GM12878 (cell line): ENCODE measurements at regions not wholly inside any gene's neighbourhood (a gene's known extent, or its start where the extent isn't known, plus 50 kb on each side); places are given as distances from the start of the nearest gene placed in this dataset.

Experiments used
- BMI1 ChIP-seq: fragments of 450-650 bp; IDR thresholded peaks from 2 replicates; pipeline ENCODE4 v1.6.1; 2016; ENCODE audit warnings: mild to moderate bottlenecking, moderate library complexity, borderline replicate concordance
- CHD1 ChIP-seq: IDR thresholded peaks from 2 replicates; pipeline ENCODE4 v1.6.1; 2012; ENCODE audit warnings: low read depth, low read length, improper control_type of control experiment
- E4F1 ChIP-seq: fragments of 450-650 bp; IDR thresholded peaks from 2 replicates; pipeline ENCODE4 v1.6.1; 2018; ENCODE audit warnings: borderline replicate concordance, mild to moderate bottlenecking; ENCODE audit not compliant: partially characterized antibody
- EP300 ChIP-seq, 2 experiments: fragments of 150-350 bp in 1 of 2; IDR thresholded peaks; 2 replicates each; pipeline ENCODE4 v1.6.1; 2011 to 2012; ENCODE audit warnings: low read depth in 2 of 2, low read length in 2 of 2, borderline replicate concordance in 1 of 2, improper control_type of control experiment in 1 of 2, inconsistent platforms in 1 of 2; ENCODE audit not compliant: control insufficient read depth in 1 of 2
- NR2C1 ChIP-seq: fragments of 450-650 bp; IDR thresholded peaks from 2 replicates; pipeline ENCODE4 v1.6.1; 2017; ENCODE audit warnings: antibody characterized with exemption, mild to moderate bottlenecking, moderate library complexity
- PAX5 ChIP-seq: IDR thresholded peaks from 2 replicates; pipeline ENCODE4 v1.6.1; 2011; ENCODE audit warnings: low read depth, low read length, borderline replicate concordance
- PRDM15 ChIP-seq: fragments of 450-650 bp; formaldehyde crosslinking; IDR thresholded peaks from 2 replicates; pipeline ENCODE4 v1.4.0; 2020; ENCODE audit warnings: mild to moderate bottlenecking, moderate library complexity
- STAT1 ChIP-seq: fragments of 450-650 bp; conservative IDR thresholded peaks from 2 replicates; pipeline ENCODE4 v1.6.1; 2014; ENCODE audit warnings: antibody characterized with exemption, mild to moderate bottlenecking
- ZNF217 ChIP-seq: fragments of 450-650 bp; IDR thresholded peaks from 2 replicates; pipeline ENCODE4 v1.6.1; 2017; ENCODE audit warnings: antibody characterized with exemption, mild to moderate bottlenecking

- TF ChIP-seq E4F1: no peak
- no peak for TF ChIP-seq CHD1
- TF ChIP-seq STAT1: no peak
- no peak for TF ChIP-seq ZNF217
- TF ChIP-seq EP300 (IDR thresholded peaks at IDR 0.05; ENCODE audit: borderline replicate concordance in 1 of 2, control insufficient read depth in 1 of 2, low read depth in 2 of 2, low read length in 2 of 2): no peak
- TF ChIP-seq PRDM15 (CRISPR knock-in tag): no peak
- TF ChIP-seq PAX5: no peak
- no peak for TF ChIP-seq NR2C1
- TF ChIP-seq BMI1: no peak
These were observed 1755.5 kb downstream of the PCDH7 start (continued) for GRCh38 chr4:32475710-32476109.
